Non-pigmented ciliary epithelial cell (primary cell): ENCODE measurements at regions not wholly inside any gene's neighbourhood (a gene's known extent, or its start where the extent isn't known, plus 50 kb on each side); places are given as distances from the start of the nearest gene placed in this dataset.
A peak's percentile ranks its signal among the peaks of the same experiment; 100 is the strongest.

Experiments used
- DNase-seq: peaks from one replicate; pipeline ENCODE4 v3.0.0-alpha.2; 2010; ENCODE audit warnings: low read depth

- DNase-seq: no peak
Measured at GRCh38 chr3:72489901-72490300, 358.3 kb downstream of the SHQ1 start.

- DNase-seq: no peak
Measured at GRCh38 chr3:72488738-72489035, 359.6 kb downstream of the SHQ1 start.

GRCh38 chr3:72487946-72488737 lies 360.1 kb downstream of the SHQ1 start:
- DNase-seq: no peak

- peak; percentile 60 for DNase-seq
Measured at GRCh38 chr3:72487078-72487765, 361.0 kb downstream of the SHQ1 start.

GRCh38 chr3:72485641-72486040 lies 362.6 kb downstream of the SHQ1 start:
- no peak for DNase-seq

- no peak for DNase-seq
Measured at GRCh38 chr3:72483554-72484104, 364.6 kb downstream of the SHQ1 start.

- peak; percentile 43 for DNase-seq
Measured at GRCh38 chr3:72482589-72483321, 365.5 kb downstream of the SHQ1 start.

GRCh38 chr3:72481542-72481941 lies 366.7 kb downstream of the SHQ1 start:
- DNase-seq: no peak

- DNase-seq: no peak
Measured at GRCh38 chr3:72480366-72480765, 367.9 kb downstream of the SHQ1 start.

GRCh38 chr3:72479651-72480215 lies 368.5 kb downstream of the SHQ1 start:
- DNase-seq: no peak

GRCh38 chr3:72476139-72476483 lies 372.1 kb downstream of the SHQ1 start:
- DNase-seq: no peak

- DNase-seq: no peak
Measured at GRCh38 chr3:72475258-72476138, 372.7 kb downstream of the SHQ1 start.

GRCh38 chr3:72474775-72475174 lies 373.5 kb downstream of the SHQ1 start:
- no peak for DNase-seq

- no peak for DNase-seq
Measured at GRCh38 chr3:72473156-72473555, 375.1 kb downstream of the SHQ1 start.

GRCh38 chr3:72470904-72471417 lies 377.3 kb downstream of the SHQ1 start:
- no peak for DNase-seq

- no peak for DNase-seq
Measured at GRCh38 chr3:72465853-72466252, 382.4 kb downstream of the SHQ1 start.

GRCh38 chr3:72463083-72463482 lies 385.2 kb downstream of the SHQ1 start:
- DNase-seq: no peak

- no peak for DNase-seq
Measured at GRCh38 chr3:72462595-72463011, 385.6 kb downstream of the SHQ1 start.

GRCh38 chr3:72461787-72462186 lies 386.5 kb downstream of the SHQ1 start:
- no peak for DNase-seq

GRCh38 chr3:72460205-72461174 lies 387.8 kb downstream of the SHQ1 start:
- DNase-seq: no peak
